ENCODE measurements at regions not wholly inside any gene's neighbourhood (a gene's known extent, or its start where the extent isn't known, plus 50 kb on each side); places are given as distances from the start of the nearest gene placed in this dataset.
"Not testable (repeated sequence)": the region's sequence is repeated elsewhere in the genome, so short reads cannot be mapped to it uniquely, and the experiment has no call there.

- TF ChIP-seq CTCF, EP300 (IDR thresholded peaks at IDR 0.05): not testable (repeated sequence)
These were observed 107.5 kb upstream of the VWC2 start for GRCh38 chr7:49665963-49666362.
